ENCODE measurements at regions not wholly inside any gene's neighbourhood (a gene's known extent, or its start where the extent isn't known, plus 50 kb on each side); places are given as distances from the start of the nearest gene placed in this dataset.
"Not testable (repeated sequence)": the region's sequence is repeated elsewhere in the genome, so short reads cannot be mapped to it uniquely, and the experiment has no call there.

DNA sequence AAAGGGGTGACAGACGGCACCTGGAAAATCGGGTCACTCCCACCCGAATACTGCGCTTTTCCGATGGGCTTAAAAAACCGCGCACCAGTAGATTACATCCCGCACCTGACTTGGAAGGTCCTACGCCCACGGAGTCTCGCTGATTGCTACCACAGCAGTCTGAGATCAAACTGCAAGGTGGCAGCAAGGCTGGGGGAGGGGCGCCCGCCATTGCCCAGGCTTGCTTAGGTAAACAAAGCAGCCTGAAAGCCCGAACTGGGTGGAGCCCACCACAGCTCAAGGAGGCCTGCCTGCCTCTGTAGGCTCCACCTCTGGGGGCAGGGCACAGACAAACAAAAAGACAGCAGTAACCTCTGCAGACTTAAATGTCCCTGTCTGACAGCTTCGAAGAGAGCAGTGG lies 234.2 kb upstream of the ANXA10 start:
- not testable (repeated sequence) for DNase-seq

DNA sequence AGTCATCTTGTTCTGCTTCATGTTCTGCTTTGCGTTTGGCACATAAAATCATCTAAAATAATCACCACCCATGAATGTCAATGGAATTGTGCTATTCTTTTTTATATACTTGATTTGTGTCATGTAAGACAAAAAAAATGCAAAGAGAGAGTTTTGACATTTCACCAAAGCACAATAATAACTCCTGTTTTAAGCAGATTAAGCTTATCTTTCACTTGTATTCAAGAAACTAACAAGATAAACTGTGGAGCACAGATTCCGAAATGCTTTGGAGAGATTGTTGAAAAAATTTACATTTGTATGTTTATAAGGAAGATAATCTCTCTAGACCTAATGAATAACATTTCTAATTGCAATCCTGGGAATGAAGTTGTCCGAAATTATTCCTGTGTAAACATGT lies 225.1 kb upstream of the ANXA10 start:
- no peak for DNase-seq

- DNase-seq: no peak
Observed at GRCh38 chr4:167868163-167868562, 224.2 kb upstream of the ANXA10 start.

- no peak for DNase-seq
Observed at GRCh38 chr4:167873496-167873895, 218.8 kb upstream of the ANXA10 start.

DNA sequence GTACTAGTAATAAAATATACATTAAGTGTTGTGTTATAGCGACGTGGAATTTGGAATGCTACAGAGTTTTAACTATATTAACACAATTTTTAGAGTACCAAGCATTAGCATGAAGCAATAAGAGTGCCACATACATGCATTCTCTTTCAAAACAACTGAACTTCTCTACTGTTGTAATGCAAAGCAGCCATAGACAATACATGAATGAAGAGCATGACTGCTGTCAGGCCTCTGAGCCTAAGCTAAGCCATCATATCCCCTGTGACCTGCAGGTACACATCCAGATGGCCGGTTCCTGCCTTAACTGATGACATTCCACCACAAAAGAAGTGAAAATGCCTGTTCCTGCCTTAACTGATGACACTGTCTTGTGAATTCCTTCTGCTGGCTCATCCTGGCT lies 216.2 kb upstream of the ANXA10 start:
- not testable (repeated sequence) for DNase-seq

- not testable (repeated sequence) for DNase-seq
Observed at GRCh38 chr4:167877826-167878225, 214.5 kb upstream of the ANXA10 start.

GRCh38 chr4:167883266-167883665 lies 209.1 kb upstream of the ANXA10 start:
- DNase-seq: no peak

- DNase-seq: no peak
Observed at GRCh38 chr4:167885071-167885470, 207.3 kb upstream of the ANXA10 start.

GRCh38 chr4:167885872-167886271 lies 206.5 kb upstream of the ANXA10 start:
- no peak for DNase-seq

DNA sequence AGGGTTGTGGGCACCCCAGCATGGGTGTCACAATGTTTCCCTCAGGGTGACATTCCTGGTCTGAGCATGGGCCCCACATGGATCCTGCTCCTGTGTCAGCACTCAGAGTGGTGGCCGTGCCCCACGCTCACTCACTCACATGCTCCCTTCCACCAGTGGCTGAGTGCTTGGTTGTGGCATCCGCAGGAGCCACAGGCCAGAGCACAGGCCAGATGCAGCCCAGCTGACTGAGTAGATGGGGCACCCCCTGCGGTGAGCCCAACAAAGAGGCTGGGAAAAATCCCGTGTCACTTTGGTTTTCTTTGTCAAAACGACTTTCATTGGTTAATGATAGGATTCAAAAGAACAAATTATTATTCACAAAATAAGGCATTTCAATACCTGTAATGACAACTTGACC lies 204.6 kb upstream of the ANXA10 start:
- DNase-seq: no peak

DNA sequence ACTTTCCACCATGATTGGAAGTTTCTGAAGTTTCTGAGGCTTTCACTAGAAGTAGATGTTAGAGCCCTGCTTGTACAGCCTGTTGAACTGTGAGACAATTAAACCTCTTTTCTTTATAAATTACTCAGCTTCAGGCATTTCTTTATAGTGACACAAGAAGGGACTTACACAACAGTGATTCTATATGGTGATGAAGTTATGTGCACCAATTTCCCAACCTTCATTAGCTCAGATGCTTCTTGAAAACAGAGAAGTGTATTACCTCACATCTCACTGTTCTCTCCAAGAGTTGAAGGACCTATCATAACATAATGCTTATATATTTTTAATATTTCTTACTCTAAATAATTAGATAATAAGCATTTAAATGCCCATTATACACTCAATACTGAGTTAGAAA lies 202.1 kb upstream of the ANXA10 start:
- DNase-seq: no peak

GRCh38 chr4:167893531-167893930 lies 198.8 kb upstream of the ANXA10 start:
- DNase-seq: no peak

- not testable (repeated sequence) for DNase-seq
Observed at GRCh38 chr4:167896260-167896659, 196.1 kb upstream of the ANXA10 start.

DNA sequence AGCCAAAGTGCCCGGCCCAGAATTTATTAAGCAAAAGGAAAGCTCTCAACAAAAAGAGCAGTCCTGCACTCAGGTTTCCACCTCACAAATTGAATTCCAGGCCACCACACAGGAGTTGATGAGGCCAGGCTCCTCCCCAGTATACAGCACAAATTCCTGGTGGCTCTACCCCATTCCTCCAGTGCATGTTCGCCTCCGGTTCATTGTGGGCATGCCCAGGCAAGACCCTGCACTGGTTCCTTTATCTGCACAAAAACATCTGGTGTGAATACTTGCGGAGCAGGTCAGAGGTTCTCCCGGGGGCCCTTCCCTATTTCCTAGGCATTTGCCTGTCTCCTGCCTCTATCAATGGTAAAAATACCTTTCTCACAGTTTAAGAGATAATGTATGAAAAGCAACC lies 195.2 kb upstream of the ANXA10 start:
- DNase-seq: no peak

DNA sequence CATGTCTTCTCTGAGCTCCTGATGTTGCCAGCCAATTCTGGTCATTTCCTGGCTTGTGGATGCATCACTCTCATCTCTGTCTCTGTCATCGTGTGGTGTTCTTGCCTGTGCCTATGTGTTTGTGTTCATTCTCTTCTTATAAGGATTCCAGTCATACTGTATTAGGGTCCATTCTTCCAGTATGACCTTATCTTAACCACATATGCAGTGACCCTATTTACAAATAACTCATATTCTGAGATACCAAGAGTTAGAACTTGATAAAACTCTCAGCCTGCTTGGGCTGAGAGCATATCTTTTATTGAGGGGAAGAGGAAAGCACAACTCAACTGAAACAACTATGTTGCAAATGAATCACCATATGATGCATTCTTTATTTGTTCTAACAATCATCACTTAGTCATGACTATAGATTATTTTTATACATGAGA lies 189.0 kb upstream of the ANXA10 start:
- DNase-seq: no peak

GRCh38 chr4:167906851-167907250 lies 185.5 kb upstream of the ANXA10 start:
- no peak for DNase-seq

DNA sequence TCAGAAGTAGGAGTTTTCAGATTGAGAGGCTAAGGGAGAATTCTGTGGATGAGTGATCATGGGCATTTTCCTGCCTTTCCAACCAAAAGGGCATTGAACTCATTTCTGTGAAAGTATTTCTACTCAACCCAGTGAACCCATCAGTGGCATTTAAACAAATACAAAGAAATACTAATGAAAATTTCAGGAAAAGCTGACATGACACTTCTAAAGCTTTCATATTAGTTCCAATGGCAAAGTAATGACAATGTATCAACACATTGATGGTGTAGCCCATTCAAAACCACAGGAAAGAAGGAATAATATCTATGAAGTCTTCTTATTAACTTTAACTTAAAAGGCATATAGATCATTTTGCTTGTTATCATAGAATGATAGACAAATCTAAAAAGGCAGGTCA lies 183.5 kb upstream of the ANXA10 start:
- DNase-seq: no peak

DNA sequence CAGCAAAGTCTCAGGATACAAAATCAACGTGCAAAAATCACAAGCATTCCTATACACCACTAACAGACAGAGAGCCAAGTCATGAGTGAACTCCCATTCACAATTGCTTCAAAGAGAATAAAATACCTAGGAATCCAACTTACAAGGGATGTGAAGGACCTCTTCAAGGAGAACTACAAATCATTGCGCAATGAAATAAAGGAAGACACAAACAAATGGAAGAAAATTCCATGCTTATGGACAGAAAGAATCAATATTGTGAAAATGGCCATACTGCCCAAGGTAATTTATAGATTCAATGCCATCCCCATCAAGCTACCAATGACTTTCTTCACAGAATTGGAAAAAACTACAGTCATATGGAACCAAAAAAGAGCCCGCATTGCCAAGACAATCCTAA lies 179.8 kb upstream of the ANXA10 start:
- DNase-seq: not testable (repeated sequence)

- no peak for DNase-seq
Observed at GRCh38 chr4:167918077-167918476, 174.3 kb upstream of the ANXA10 start.

- no peak for DNase-seq
Observed at GRCh38 chr4:167930166-167930565, 162.2 kb upstream of the ANXA10 start.

DNA sequence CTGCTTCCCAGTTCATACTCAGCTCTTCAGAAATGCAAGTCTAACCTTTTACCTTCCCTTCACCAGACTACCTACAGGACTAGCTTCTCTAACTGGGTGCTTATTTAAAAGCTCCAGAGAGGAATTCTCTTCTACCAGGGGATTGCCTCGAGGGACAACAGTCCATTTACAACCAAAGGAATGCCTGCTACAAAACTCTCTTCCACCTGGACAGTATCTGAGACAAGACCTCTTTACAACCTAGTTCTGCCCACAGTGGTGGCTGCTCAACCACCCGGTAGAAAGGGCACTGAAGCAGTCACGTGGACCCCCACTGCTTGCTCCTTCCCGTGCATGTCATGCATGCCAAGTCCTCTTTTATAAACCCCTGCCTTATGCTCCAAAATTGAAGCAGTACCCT lies 158.1 kb upstream of the ANXA10 start:
- no peak for DNase-seq

DNA sequence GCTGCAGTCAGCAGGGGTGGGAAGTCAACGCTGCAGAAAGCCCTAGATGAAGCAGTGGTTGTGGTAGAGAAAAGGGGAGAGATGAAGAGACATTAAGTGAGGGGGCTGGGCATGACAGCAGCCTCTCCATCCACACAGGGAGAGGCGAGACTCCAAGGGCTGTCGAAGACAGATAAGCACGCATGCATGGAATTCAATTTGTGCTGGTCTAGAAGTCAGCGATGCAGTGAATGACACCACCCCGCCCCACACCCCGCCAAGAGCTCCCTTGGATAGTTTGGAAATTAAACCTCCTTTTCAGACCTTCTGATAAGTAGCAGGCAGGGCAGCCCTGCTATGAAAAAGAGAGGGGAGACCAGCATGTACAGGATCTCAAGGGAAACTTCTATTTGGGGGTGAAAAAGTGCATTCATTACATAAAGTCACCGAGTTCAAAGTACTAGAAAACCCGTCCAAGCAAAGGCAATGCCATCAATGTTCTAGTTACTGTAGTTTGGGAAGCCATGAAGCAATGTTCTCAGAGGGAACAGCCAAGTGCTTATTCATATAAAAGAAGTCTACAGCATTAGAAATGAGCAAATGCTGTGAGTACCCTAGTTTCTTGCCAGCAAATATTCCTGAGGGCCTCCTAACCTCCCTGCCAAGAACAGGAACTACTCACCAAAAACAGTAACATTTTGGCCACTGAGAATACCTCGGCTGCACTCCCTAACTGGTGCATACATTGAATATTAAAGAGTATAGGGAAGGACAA lies 152.3 kb upstream of the ANXA10 start:
- no peak for DNase-seq

DNA sequence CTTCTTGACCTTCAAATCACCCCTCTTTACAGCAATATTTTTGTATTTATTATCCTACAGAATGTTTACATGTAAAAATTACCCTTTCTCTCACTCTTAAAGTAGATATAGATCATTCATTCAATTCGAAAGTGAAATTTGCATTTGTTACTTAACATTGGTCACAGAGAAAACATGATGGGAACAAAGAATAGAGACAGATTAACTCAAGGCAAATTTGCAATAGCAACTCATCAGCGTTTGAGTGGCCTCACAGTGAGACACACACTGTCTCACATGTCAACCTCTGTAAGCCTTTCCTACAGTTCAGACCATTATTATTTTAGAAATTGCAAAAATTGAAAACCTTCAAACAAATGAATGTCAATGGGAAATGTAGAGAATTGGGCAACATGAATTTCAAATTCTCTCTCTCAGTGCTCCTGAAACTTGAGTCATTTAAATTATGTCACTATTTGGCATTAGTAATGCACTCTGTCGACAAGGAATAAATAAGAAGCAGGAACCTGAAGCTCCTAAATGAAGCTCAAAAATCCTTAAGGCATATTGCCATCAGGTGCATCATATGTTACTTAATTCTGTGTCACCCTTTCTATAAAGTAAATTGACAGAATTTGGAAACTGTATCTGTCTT lies 148.3 kb upstream of the ANXA10 start:
- no peak for DNase-seq

DNA sequence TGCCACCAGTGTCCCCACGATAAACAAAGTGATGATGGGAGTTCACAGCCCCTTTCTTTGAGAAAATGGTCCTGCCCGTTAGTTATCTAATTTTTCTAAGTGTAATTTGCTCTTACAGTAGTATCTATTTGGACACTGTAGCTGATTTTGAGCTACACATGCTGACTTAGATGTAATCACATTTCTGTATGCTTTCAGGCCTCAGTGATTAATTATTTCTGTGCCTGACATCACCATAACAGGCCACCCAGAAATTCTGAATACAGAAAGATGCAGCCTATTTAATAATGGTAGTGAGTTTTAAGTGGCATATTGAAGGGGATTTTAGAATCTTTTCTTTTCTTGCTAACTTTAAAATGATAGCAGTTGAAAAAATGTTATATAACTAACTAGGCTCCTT lies 147.6 kb upstream of the ANXA10 start:
- no peak for DNase-seq

GRCh38 chr4:167955006-167955405 lies 137.3 kb upstream of the ANXA10 start:
- no peak for DNase-seq
